H1 (cell line): ENCODE measurements at regions not wholly inside any gene's neighbourhood (a gene's known extent, or its start where the extent isn't known, plus 50 kb on each side); places are given as distances from the start of the nearest gene placed in this dataset.

ENCODE experiments used
- CTCF ChIA-PET: fragments of 300-600 bp; sonication (Branson Sonifier 250); formaldehyde crosslinking; loops from one replicate; lab custom pipeline; 2021; ENCODE audit not compliant: partially characterized antibody; lab: Charles Lee
- POLR2A ChIA-PET: fragments of 300-600 bp; sonication (Branson Sonifier 250); formaldehyde crosslinking; loops from one replicate; lab custom pipeline; 2021; ENCODE audit warnings: inconsistent platforms; ENCODE audit not compliant: partially characterized antibody; lab: Charles Lee
- DNase-seq, 2 experiments: peaks; one replicate each; pipeline versions ENCODE4 v3.0.0 to v3.0.0-alpha.2; 2010 to 2022; ENCODE audit warnings: low spot score in 2 of 2, low read depth in 1 of 2, mixed read lengths in 1 of 2
- FAIRE-seq: peaks from 2 replicates; lab custom pipeline; 2011; peaks lifted over from hg19 to GRCh38; lab: Jason Lieb, UNC
- H2AFZ ChIP-seq: 2 replicates; pipeline ENCODE4 v1.8.1; 2012; ENCODE audit warnings: low read length, inconsistent platforms
- H2AK5ac ChIP-seq: 2 replicates; pipeline ENCODE4 v1.6.1; 2013; ENCODE audit warnings: low read depth, low read length
- H2BK120ac ChIP-seq: replicated peaks from 2 replicates; pipeline ENCODE3; 2013; ENCODE audit warnings: low read depth, low read length, inconsistent platforms
- H2BK12ac ChIP-seq: 2 replicates; pipeline ENCODE4 v1.6.1; 2013; ENCODE audit warnings: low read depth, low read length
- H2BK15ac ChIP-seq: 2 replicates; pipeline ENCODE4 v1.6.1; 2013; ENCODE audit warnings: low read length
- H2BK20ac ChIP-seq: 2 replicates; pipeline ENCODE4 v1.6.1; 2013; ENCODE audit warnings: low read length
- H2BK5ac ChIP-seq: 2 replicates; pipeline ENCODE4 v1.6.1; 2013; ENCODE audit warnings: low read depth, low read length
- H3K14ac ChIP-seq: 2 replicates; pipeline ENCODE4 v1.6.1; 2013; ENCODE audit warnings: inconsistent platforms; ENCODE audit not compliant: insufficient read length
- H3K18ac ChIP-seq: 2 replicates; pipeline ENCODE4 v1.6.1; 2013; ENCODE audit warnings: low read length; ENCODE audit errors: extremely low read depth
- H3K23ac ChIP-seq: 2 replicates; pipeline ENCODE4 v1.6.1; 2013; ENCODE audit warnings: inconsistent platforms; ENCODE audit not compliant: insufficient read length
- H3K23me2 ChIP-seq: 2 replicates; pipeline ENCODE4 v1.6.1; 2013; ENCODE audit warnings: low read depth, low read length
- H3K27ac ChIP-seq: 2 replicates; pipeline ENCODE4 v1.6.1; 2011; ENCODE audit warnings: low read depth, low read length, inconsistent platforms
- H3K27me3 ChIP-seq, 4 experiments: replicated peaks in 1 of 4; 1 replicate in 1 of 4; 2 replicates in 3 of 4; pipeline versions ENCODE4 v1.6.1 to v1.8.1; 2011 to 2013; ENCODE audit warnings: low read length in 3 of 4, mild to moderate bottlenecking in 3 of 4, inconsistent platforms in 2 of 4, mixed read lengths in 2 of 4, moderate library complexity in 1 of 4; ENCODE audit not compliant: control insufficient read depth in 3 of 4, insufficient read depth in 3 of 4; ENCODE audit errors: extremely low read depth in 1 of 4
- H3K36me3 ChIP-seq, 4 experiments: 2 replicates each; pipeline versions ENCODE4 v1.6.1 to v1.8.1; 2011 to 2013; ENCODE audit warnings: mild to moderate bottlenecking in 4 of 4, low read length in 3 of 4, moderate library complexity in 2 of 4, control low read depth in 1 of 4, inconsistent platforms in 1 of 4; ENCODE audit not compliant: insufficient read depth in 4 of 4, control insufficient read depth in 2 of 4
- H3K4ac ChIP-seq: replicated peaks from 2 replicates; pipeline ENCODE3; 2013; ENCODE audit warnings: low read length, low read depth, mixed read lengths, inconsistent platforms; ENCODE audit not compliant: insufficient read length
- H3K4me1 ChIP-seq, 4 experiments: replicated peaks in 1 of 4; 1 replicate in 1 of 4; 2 replicates in 3 of 4; pipeline versions ENCODE4 v1.6.1 to v1.8.1; 2011 to 2013; ENCODE audit warnings: low read length in 3 of 4, inconsistent platforms in 2 of 4, mixed read lengths in 1 of 4; ENCODE audit not compliant: insufficient read depth in 4 of 4, control insufficient read depth in 3 of 4
- H3K4me2 ChIP-seq, 2 experiments: 2 replicates each; pipeline versions ENCODE4 v1.6.1 to v1.8.1; 2011 to 2013; ENCODE audit warnings: low read depth in 2 of 2, low read length in 2 of 2, control low read depth in 1 of 2, inconsistent platforms in 1 of 2, mild to moderate bottlenecking in 1 of 2; ENCODE audit not compliant: insufficient read depth in 1 of 2
- H3K4me3 ChIP-seq, 4 experiments: fragments of 200-600, 300-600 bp in 1 of 4; sonication (generic), shearing (Covaris generic), sonication (Bioruptor Twin) in 1 of 4; 2 replicates each; pipeline versions ENCODE4 v1.5.1 to v1.8.1; 2011 to 2016; ENCODE audit warnings: low read length in 4 of 4, low read depth in 3 of 4, control low read depth in 2 of 4, inconsistent platforms in 2 of 4, mild to moderate bottlenecking in 2 of 4, mixed read lengths in 1 of 4, moderate library complexity in 1 of 4; ENCODE audit not compliant: insufficient read depth in 2 of 4; ENCODE audit errors: extremely low read depth in 1 of 4
- H3K56ac ChIP-seq: replicated peaks from 2 replicates; pipeline ENCODE3; 2013; ENCODE audit warnings: low read depth, mild to moderate bottlenecking, mixed read lengths, low read length, inconsistent platforms; ENCODE audit not compliant: insufficient read length
- H3K79me1 ChIP-seq: 2 replicates; pipeline ENCODE4 v1.6.1; 2013; ENCODE audit warnings: low read depth, low read length, control low read depth
- H3K79me2 ChIP-seq, 2 experiments: 2 replicates each; pipeline versions ENCODE4 v1.6.1 to v1.8.1; 2012 to 2013; ENCODE audit warnings: low read length in 2 of 2, mild to moderate bottlenecking in 2 of 2, inconsistent platforms in 1 of 2; ENCODE audit not compliant: insufficient read depth in 2 of 2, control insufficient read depth in 1 of 2
- H3K9ac ChIP-seq, 4 experiments: replicated peaks in 1 of 4; 1 replicate in 1 of 4; 2 replicates in 3 of 4; pipeline versions ENCODE4 v1.6.1 to v1.8.1; 2011 to 2013; ENCODE audit warnings: low read depth in 3 of 4, low read length in 3 of 4, control low read depth in 2 of 4, mild to moderate bottlenecking in 2 of 4, moderate library complexity in 2 of 4, inconsistent platforms in 1 of 4; ENCODE audit errors: extremely low read depth in 1 of 4
- H3K9me3 ChIP-seq, 2 experiments: 2 replicates each; pipeline versions ENCODE4 v1.6.1 to v1.8.1; 2012 to 2013; ENCODE audit warnings: mild to moderate bottlenecking in 2 of 2, moderate library complexity in 2 of 2, control low read depth in 1 of 2, inconsistent platforms in 1 of 2, low read depth in 1 of 2, low read length in 1 of 2, mixed read lengths in 1 of 2; ENCODE audit not compliant: insufficient read depth in 2 of 2
- H4K20me1 ChIP-seq, 2 experiments: replicated peaks in 1 of 2; 2 replicates each; pipeline versions ENCODE3 to v1.8.1; 2011 to 2013; ENCODE audit warnings: inconsistent platforms in 2 of 2, low read length in 2 of 2, mild to moderate bottlenecking in 1 of 2; ENCODE audit not compliant: insufficient read depth in 2 of 2, control insufficient read depth in 1 of 2
- H4K5ac ChIP-seq: 2 replicates; pipeline ENCODE4 v1.6.1; 2013; ENCODE audit warnings: low read length, low read depth, mixed read lengths, inconsistent platforms; ENCODE audit not compliant: insufficient read length
- H4K8ac ChIP-seq: 2 replicates; pipeline ENCODE4 v1.8.0; 2013; ENCODE audit warnings: mild to moderate bottlenecking, moderate library complexity, low read length, inconsistent platforms; ENCODE audit not compliant: insufficient read depth; ENCODE audit errors: extremely low read depth
- H4K91ac ChIP-seq: replicated peaks from 2 replicates; pipeline ENCODE3; 2013; ENCODE audit warnings: low read length, mixed read lengths, inconsistent platforms; ENCODE audit not compliant: insufficient read length
- BACH1 ChIP-seq: IDR thresholded peaks from 2 replicates; pipeline ENCODE4 v1.6.1; 2012; ENCODE audit warnings: low read length, improper control_type of control experiment
- BRCA1 ChIP-seq: IDR thresholded peaks from 2 replicates; pipeline ENCODE4 v1.6.1; 2012; ENCODE audit warnings: low read depth, low read length, improper control_type of control experiment
- CREB1 ChIP-seq: IDR thresholded peaks from 2 replicates; pipeline ENCODE4 v1.6.1; 2012; ENCODE audit warnings: inconsistent platforms
- GTF2F1 ChIP-seq: IDR thresholded peaks from 2 replicates; pipeline ENCODE4 v1.6.1; 2012; ENCODE audit warnings: low read depth, low read length, improper control_type of control experiment, borderline replicate concordance
- HDAC6 ChIP-seq: IDR thresholded peaks from one replicate; pipeline ENCODE4 v1.7.1; 2012; ENCODE audit warnings: low read depth, mild to moderate bottlenecking, inconsistent platforms, low read length, moderate library complexity
- JUND ChIP-seq: IDR thresholded peaks from 2 replicates; pipeline ENCODE4 v1.6.1; 2011; ENCODE audit warnings: mild to moderate bottlenecking, improper control_type of control experiment, low read length
- KDM1A ChIP-seq: fragments of 200-600, 300-600 bp; sonication (generic); IDR thresholded peaks from 2 replicates; pipeline ENCODE4 v1.7.1; 2016; ENCODE audit warnings: mild to moderate bottlenecking, low read length, borderline replicate concordance
- KDM5A ChIP-seq: fragments of 200-600 bp; IDR thresholded peaks from 2 replicates; pipeline ENCODE4 v1.7.1; 2012; ENCODE audit warnings: mild to moderate bottlenecking, low read length, inconsistent platforms, mixed read lengths
- NANOG ChIP-seq: IDR thresholded peaks from 2 replicates; pipeline ENCODE4 v1.6.1; 2011; ENCODE audit warnings: low read length, low read depth, mild to moderate bottlenecking, inconsistent platforms; ENCODE audit not compliant: insufficient read depth, poor library complexity, severe bottlenecking
- POLR2AphosphoS5 ChIP-seq: IDR thresholded peaks from 2 replicates; pipeline ENCODE4 v1.6.1; 2011; ENCODE audit warnings: low read depth, low read length
- RXRA ChIP-seq: IDR thresholded peaks from 2 replicates; pipeline ENCODE4 v1.6.1; 2011; ENCODE audit warnings: low read depth, mild to moderate bottlenecking, low read length, moderate library complexity; ENCODE audit not compliant: insufficient read depth
- SIX5 ChIP-seq: IDR thresholded peaks from 2 replicates; pipeline ENCODE4 v1.6.1; 2011; ENCODE audit warnings: mild to moderate bottlenecking, low read depth, low read length
- TAF1 ChIP-seq: IDR thresholded peaks from 2 replicates; pipeline ENCODE4 v1.6.1; 2011; ENCODE audit warnings: mild to moderate bottlenecking, low read depth, low read length
- TAF7 ChIP-seq: optimal IDR thresholded peaks from 2 replicates; pipeline ENCODE3; 2011; ENCODE audit warnings: low read depth, mild to moderate bottlenecking, inconsistent platforms, low read length, moderate library complexity, borderline replicate concordance
- TCF12 ChIP-seq: IDR thresholded peaks from 2 replicates; pipeline ENCODE4 v1.6.1; 2011; ENCODE audit warnings: low read depth, mild to moderate bottlenecking, low read length
- ZNF274 ChIP-seq: IDR thresholded peaks from 2 replicates; pipeline ENCODE4 v1.7.0; 2012; ENCODE audit warnings: low read length, borderline replicate concordance; ENCODE audit errors: extremely low read depth
- WGBS, 2 experiments: shearing (Covaris generic) in 1 of 2; methylation state at CpG; one replicate each; pipeline versions ENCODE4 v1.1.6 to v1.1.7; 2013 to 2015; ENCODE audit warnings: low lambda C conversion rate in 2 of 2, mixed read lengths in 2 of 2, inconsistent platforms in 1 of 2, low coverage in 1 of 2, missing lambda C conversion rate in 1 of 2; ENCODE audit not compliant: insufficient replicate concordance in 2 of 2, insufficient coverage in 1 of 2, insufficient read length in 1 of 2; ENCODE audit errors: extremely low coverage in 1 of 2, missing lambda C conversion rate in 1 of 2; 5-methylcytosine and 5-hydroxymethylcytosine counted together

GRCh38 chr3:159605101-159605500, 383.5 kb upstream of the IL12A start:
- no peak overlapping the region for H3K14ac ChIP-seq
- ChIA-PET CTCF (interaction anchor here (1.0 to 1.5 kb wide), 4 partner anchors 18 to 345 kb away, joined by 3 to 5 read pairs (median 4); no protein-coding TSS in a partner anchor), POLR2A (no interaction called here)
- H4K5ac ChIP-seq: no peak overlapping the region
- no peak overlapping the region for H3K27ac ChIP-seq
- H3K9ac ChIP-seq: no peak overlapping the region
- no peaks in the 10 kb centered on the region for H4K20me1 ChIP-seq
- no peak overlapping the region for H2AK5ac ChIP-seq
- no peak overlapping the region for H4K8ac ChIP-seq
- no peaks in the 10 kb centered on the region for H3K4me1 ChIP-seq
- no peak overlapping the region for H3K23ac ChIP-seq
- H3K4ac ChIP-seq: no peak overlapping the region
- no peak overlapping the region for H3K4me3 ChIP-seq
- no peaks in the 10 kb centered on the region for H3K23me2 ChIP-seq
- H3K36me3 ChIP-seq: no peaks in the 10 kb centered on the region
- no peak overlapping the region for H2BK12ac ChIP-seq
- FAIRE-seq: no peak
- WGBS, 2 experiments: 89% methylated on average over 3 of the region's 3 CpGs; no CpG with 5 or more reads in 1 of the 2 experiments
- no peak overlapping the region for H2BK15ac ChIP-seq
- no peaks in the 10 kb centered on the region for H3K27me3 ChIP-seq
- DNase-seq: no peak
- no peaks in the 10 kb centered on the region for H3K9me3 ChIP-seq
- H2BK5ac ChIP-seq: no peak overlapping the region
- no peaks in the 10 kb centered on the region for H3K79me2 ChIP-seq
- no peak overlapping the region for H2BK20ac ChIP-seq
- no peaks in the 10 kb centered on the region for H3K79me1 ChIP-seq
- H3K56ac ChIP-seq: no peak overlapping the region
- H3K18ac ChIP-seq: no peak overlapping the region
- H2AFZ ChIP-seq: no peak overlapping the region
- no peak overlapping the region for H2BK120ac ChIP-seq
- H3K4me2 ChIP-seq: no peak overlapping the region
- no peak overlapping the region for H4K91ac ChIP-seq
- TF ChIP-seq CREB1 (no peak), BRCA1 (no peak), ZNF274 (no peak), JUND (no peak), KDM5A (no peak), POLR2AphosphoS5 (no peak), KDM1A (no peak), TAF7 (no peak), SIX5 (no peak), BACH1 (no peak), GTF2F1 (no peak), NANOG (no peak), TCF12 (no peak), HDAC6 (no peak), RXRA (no peak), TAF1 (no peak)
